ENCODE measurements at regions not wholly inside any gene's neighbourhood (a gene's known extent, or its start where the extent isn't known, plus 50 kb on each side); places are given as distances from the start of the nearest gene placed in this dataset.

GRCh38 chr2:4585057-4585635 is 881.8 kb downstream of the DCDC2C start:
- no peak overlapping the region for H3K4me3 Mint-ChIP-seq
- peaks cover 3% of the 10 kb centered on the region for H3K9me3 Mint-ChIP-seq
- no peaks in the 10 kb centered on the region for H3K4me1 Mint-ChIP-seq
- no peak for ATAC-seq
- no peaks in the 10 kb centered on the region for H3K36me3 Mint-ChIP-seq
- H3K27me3 Mint-ChIP-seq, result no peaks in the 10 kb centered on the region
- H3K27ac Mint-ChIP-seq, result no peak overlapping the region

- Mint-ChIP-seq H3K27me3 (no peaks in the 10 kb centered on the region), H3K27ac (no peak overlapping the region), H3K4me1 (no peaks in the 10 kb centered on the region), H3K36me3 (no peaks in the 10 kb centered on the region), H3K9me3 (peaks cover 5% of the 10 kb centered on the region), H3K4me3 (no peak overlapping the region)
- no peak for ATAC-seq
These were observed 885.2 kb downstream of the DCDC2C start for GRCh38 chr2:4588606-4589005.

- H3K4me3 Mint-ChIP-seq, result no peak overlapping the region
- H3K9me3 Mint-ChIP-seq, result peaks cover 2% of the 10 kb centered on the region
- no peak overlapping the region for H3K27ac Mint-ChIP-seq
- H3K36me3 Mint-ChIP-seq, result no peaks in the 10 kb centered on the region
- no peak for ATAC-seq
- no peaks in the 10 kb centered on the region for H3K4me1 Mint-ChIP-seq
- H3K27me3 Mint-ChIP-seq, result no peaks in the 10 kb centered on the region
These were observed 887.9 kb downstream of the DCDC2C start for GRCh38 chr2:4591261-4591660.

- H3K36me3 Mint-ChIP-seq, result no peaks in the 10 kb centered on the region
- no peaks in the 10 kb centered on the region for H3K27me3 Mint-ChIP-seq
- H3K9me3 Mint-ChIP-seq, result peaks cover 6% of the 10 kb centered on the region
- no peak overlapping the region for H3K4me3 Mint-ChIP-seq
- H3K4me1 Mint-ChIP-seq, result no peaks in the 10 kb centered on the region
- no peak for ATAC-seq
- H3K27ac Mint-ChIP-seq, result no peak overlapping the region
These were observed 894.0 kb downstream of the DCDC2C start for GRCh38 chr2:4597400-4597799.

- H3K4me3 Mint-ChIP-seq, result no peak overlapping the region
- no peak overlapping the region for H3K27ac Mint-ChIP-seq
- no peak for ATAC-seq
- no peaks in the 10 kb centered on the region for H3K4me1 Mint-ChIP-seq
- no peaks in the 10 kb centered on the region for H3K36me3 Mint-ChIP-seq
- peaks cover 3% of the 10 kb centered on the region for H3K9me3 Mint-ChIP-seq
- no peaks in the 10 kb centered on the region for H3K27me3 Mint-ChIP-seq
These were observed 901.4 kb downstream of the DCDC2C start for GRCh38 chr2:4604767-4605166.

GRCh38 chr2:4618141-4618540 is 914.8 kb downstream of the DCDC2C start:
- Mint-ChIP-seq H3K36me3 (no peaks in the 10 kb centered on the region), H3K27ac (no peak overlapping the region), H3K4me3 (no peak overlapping the region), H3K27me3 (no peaks in the 10 kb centered on the region), H3K4me1 (no peaks in the 10 kb centered on the region), H3K9me3 (no peaks in the 10 kb centered on the region)
- ATAC-seq, result no peak

- no peaks in the 10 kb centered on the region for H3K27me3 Mint-ChIP-seq
- H3K4me1 Mint-ChIP-seq, result no peaks in the 10 kb centered on the region
- ATAC-seq, result no peak
- H3K36me3 Mint-ChIP-seq, result no peaks in the 10 kb centered on the region
- no peaks in the 10 kb centered on the region for H3K9me3 Mint-ChIP-seq
- no peak overlapping the region for H3K27ac Mint-ChIP-seq
- no peak overlapping the region for H3K4me3 Mint-ChIP-seq
These were observed 915.4 kb downstream of the DCDC2C start for GRCh38 chr2:4618630-4619228.

- Mint-ChIP-seq H3K36me3 (no peaks in the 10 kb centered on the region), H3K27me3 (no peaks in the 10 kb centered on the region), H3K27ac (no peak overlapping the region), H3K9me3 (peaks cover 6% of the 10 kb centered on the region), H3K4me3 (no peak overlapping the region), H3K4me1 (no peaks in the 10 kb centered on the region)
- ATAC-seq, result no peak
These were observed 925.7 kb downstream of the DCDC2C start for GRCh38 chr2:4628998-4629501.

GRCh38 chr2:4635289-4635688 is 931.9 kb downstream of the DCDC2C start:
- Mint-ChIP-seq H3K36me3 (no peaks in the 10 kb centered on the region), H3K27ac (no peak overlapping the region), H3K4me3 (no peak overlapping the region), H3K9me3 (peaks cover 6% of the 10 kb centered on the region), H3K27me3 (no peaks in the 10 kb centered on the region), H3K4me1 (no peaks in the 10 kb centered on the region)
- ATAC-seq, result no peak

- H3K36me3 Mint-ChIP-seq, result no peaks in the 10 kb centered on the region
- no peaks in the 10 kb centered on the region for H3K9me3 Mint-ChIP-seq
- H3K27me3 Mint-ChIP-seq, result no peaks in the 10 kb centered on the region
- ATAC-seq, result no peak
- no peak overlapping the region for H3K27ac Mint-ChIP-seq
- no peak overlapping the region for H3K4me3 Mint-ChIP-seq
- peaks cover 15% of the 10 kb centered on the region for H3K4me1 Mint-ChIP-seq
These were observed 950.6 kb downstream of the DCDC2C start for GRCh38 chr2:4653991-4654390.

- Mint-ChIP-seq H3K36me3 (no peaks in the 10 kb centered on the region), H3K9me3 (no peaks in the 10 kb centered on the region), H3K4me3 (no peak overlapping the region), H3K27me3 (no peaks in the 10 kb centered on the region), H3K4me1 (peaks cover 15% of the 10 kb centered on the region), H3K27ac (no peak overlapping the region)
- ATAC-seq, result peak; percentile 39
These were observed 953.0 kb downstream of the DCDC2C start for GRCh38 chr2:4656326-4656725.

- H3K27me3 Mint-ChIP-seq, result no peaks in the 10 kb centered on the region
- H3K4me1 Mint-ChIP-seq, result no peaks in the 10 kb centered on the region
- ATAC-seq, result no peak
- no peak overlapping the region for H3K27ac Mint-ChIP-seq
- H3K4me3 Mint-ChIP-seq, result no peak overlapping the region
- H3K36me3 Mint-ChIP-seq, result no peaks in the 10 kb centered on the region
- no peaks in the 10 kb centered on the region for H3K9me3 Mint-ChIP-seq
These were observed 958.9 kb downstream of the DCDC2C start for GRCh38 chr2:4662161-4662779.

GRCh38 chr2:4668381-4668780 is 965.0 kb downstream of the DCDC2C start:
- H3K27me3 Mint-ChIP-seq, result no peaks in the 10 kb centered on the region
- H3K4me3 Mint-ChIP-seq, result no peak overlapping the region

GRCh38 chr2:4670331-4670730 is 967.0 kb downstream of the DCDC2C start:
- no peaks in the 10 kb centered on the region for H3K36me3 Mint-ChIP-seq
- peaks cover 6% of the 10 kb centered on the region for H3K4me1 Mint-ChIP-seq
- no peak overlapping the region for H3K27ac Mint-ChIP-seq
- ATAC-seq, result no peak
- H3K9me3 Mint-ChIP-seq, result peaks cover 2% of the 10 kb centered on the region
- H3K27me3 Mint-ChIP-seq, result no peaks in the 10 kb centered on the region
- H3K4me3 Mint-ChIP-seq, result no peak overlapping the region

More at GRCh38 chr2:4668381-4668780, 965.0 kb downstream of the DCDC2C start:
- no peaks in the 10 kb centered on the region for H3K4me1 Mint-ChIP-seq
- H3K27ac Mint-ChIP-seq, result no peak overlapping the region
- H3K9me3 Mint-ChIP-seq, result peaks cover 2% of the 10 kb centered on the region
- no peaks in the 10 kb centered on the region for H3K36me3 Mint-ChIP-seq
- no peak for ATAC-seq

GRCh38 chr2:4673025-4673489 is 969.7 kb downstream of the DCDC2C start:
- Mint-ChIP-seq H3K4me3 (no peak overlapping the region), H3K27ac (no peak overlapping the region)
- ATAC-seq, result no peak

GRCh38 chr2:4674007-4674406 is 970.6 kb downstream of the DCDC2C start:
- Mint-ChIP-seq H3K36me3 (no peaks in the 10 kb centered on the region), H3K4me3 (no peak overlapping the region), H3K9me3 (peaks cover 2% of the 10 kb centered on the region), H3K27me3 (no peaks in the 10 kb centered on the region), H3K27ac (no peak overlapping the region), H3K4me1 (peaks cover 6% of the 10 kb centered on the region)
- ATAC-seq, result peak; percentile 48

More at GRCh38 chr2:4673025-4673489, 969.7 kb downstream of the DCDC2C start:
- Mint-ChIP-seq H3K27me3 (no peaks in the 10 kb centered on the region), H3K36me3 (no peaks in the 10 kb centered on the region), H3K4me1 (peaks cover 6% of the 10 kb centered on the region), H3K9me3 (peaks cover 2% of the 10 kb centered on the region)
